Right lobe of liver (tissue), 4 donors: ENCODE measurements at regions not wholly inside any gene's neighbourhood (a gene's known extent, or its start where the extent isn't known, plus 50 kb on each side); places are given as distances from the start of the nearest gene placed in this dataset.

Experiments used
- CTCF ChIP-seq, 4 donors: fragments of 200-600 bp in 3 of 4; fragments of 450-650 bp in 1 of 4; IDR thresholded peaks; one replicate each; pipeline versions ENCODE4 v1.5.1 to v1.8.0; 2016 to 2022; ENCODE audit warnings: antibody characterized with exemption in 4 of 4, mild to moderate bottlenecking in 2 of 4
- POLR2A ChIP-seq: fragments of 450-650 bp; IDR thresholded peaks from one replicate; pipeline ENCODE4 v1.6.1; 2017; ENCODE audit warnings: antibody characterized with exemption, mild to moderate bottlenecking
- donor health status: DM: no; HTN: no; CAD: no.
- donor health status: DM: no; HTN: no; CAD: no.
- donor health status: DM: no; HTN: yes; CAD: no.

GRCh38 chr12:42944516-42944915 lies 355.0 kb upstream of the PRICKLE1 start:
- TF ChIP-seq POLR2A (no peak), CTCF (IDR thresholded peaks at IDR 0.05) (no peak)
